ENCODE measurements at regions not wholly inside any gene's neighbourhood (a gene's known extent, or its start where the extent isn't known, plus 50 kb on each side); places are given as distances from the start of the nearest gene placed in this dataset.

DNA sequence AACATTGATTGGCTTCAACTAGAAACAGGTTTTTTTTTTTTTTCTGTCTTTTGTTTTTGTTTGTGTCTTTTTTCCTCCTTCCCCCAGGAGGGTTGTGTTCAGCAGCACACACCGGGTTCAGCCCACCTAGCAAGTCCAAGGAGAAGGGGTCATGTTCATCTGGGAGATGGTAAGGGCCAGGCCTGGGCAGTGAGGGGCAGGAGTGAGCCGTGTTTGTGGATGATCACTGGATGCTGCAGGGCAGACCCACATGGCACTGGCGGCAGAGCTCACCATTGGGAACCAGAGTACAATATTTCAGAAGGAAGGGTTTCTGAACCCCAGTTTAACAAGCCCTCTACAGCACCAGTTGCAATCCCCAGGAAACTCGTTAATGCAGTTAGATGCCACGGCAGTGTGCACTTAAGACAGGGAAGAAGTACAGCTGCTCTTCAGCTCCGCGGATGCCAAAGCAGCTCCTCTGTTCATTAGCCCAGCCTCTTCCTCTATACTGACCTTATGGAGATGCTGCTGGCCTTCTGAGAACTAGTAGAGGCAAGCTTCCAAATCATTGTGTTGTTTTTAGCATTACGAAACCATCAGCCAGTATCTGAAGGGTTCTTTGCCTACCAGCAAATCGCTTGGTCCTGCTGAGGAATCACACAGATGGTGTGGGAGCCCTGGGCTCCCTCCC lies 508.2 kb upstream of the WWC1 start:
- TF ChIP-seq, protein P1, sequence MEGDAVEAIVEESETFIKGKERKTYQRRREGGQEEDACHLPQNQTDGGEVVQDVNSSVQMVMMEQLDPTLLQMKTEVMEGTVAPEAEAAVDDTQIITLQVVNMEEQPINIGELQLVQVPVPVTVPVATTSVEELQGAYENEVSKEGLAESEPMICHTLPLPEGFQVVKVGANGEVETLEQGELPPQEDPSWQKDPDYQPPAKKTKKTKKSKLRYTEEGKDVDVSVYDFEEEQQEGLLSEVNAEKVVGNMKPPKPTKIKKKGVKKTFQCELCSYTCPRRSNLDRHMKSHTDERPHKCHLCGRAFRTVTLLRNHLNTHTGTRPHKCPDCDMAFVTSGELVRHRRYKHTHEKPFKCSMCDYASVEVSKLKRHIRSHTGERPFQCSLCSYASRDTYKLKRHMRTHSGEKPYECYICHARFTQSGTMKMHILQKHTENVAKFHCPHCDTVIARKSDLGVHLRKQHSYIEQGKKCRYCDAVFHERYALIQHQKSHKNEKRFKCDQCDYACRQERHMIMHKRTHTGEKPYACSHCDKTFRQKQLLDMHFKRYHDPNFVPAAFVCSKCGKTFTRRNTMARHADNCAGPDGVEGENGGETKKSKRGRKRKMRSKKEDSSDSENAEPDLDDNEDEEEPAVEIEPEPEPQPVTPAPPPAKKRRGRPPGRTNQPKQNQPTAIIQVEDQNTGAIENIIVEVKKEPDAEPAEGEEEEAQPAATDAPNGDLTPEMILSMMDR (IDR thresholded peaks at IDR 0.05 in 4 of 5, conservative IDR thresholded peaks at IDR 0.05 in 1 of 5), result no peak
- no peak for TF ChIP-seq POLR2A (IDR thresholded peaks at IDR 0.05)

Measured in gastrocnemius medialis (tissue), 4 donors.